Fibroblast of mammary gland (primary cell): ENCODE measurements at regions not wholly inside any gene's neighbourhood (a gene's known extent, or its start where the extent isn't known, plus 50 kb on each side); places are given as distances from the start of the nearest gene placed in this dataset.

Experiments
- DNase-seq: peaks from one replicate; pipeline ENCODE4 v3.0.0-alpha.2; 2010; ENCODE audit warnings: low read depth
- H3K4me3 ChIP-seq: 2 replicates; pipeline ENCODE4 v1.5.1; 2011; ENCODE audit warnings: low read depth, mild to moderate bottlenecking, low read length, moderate library complexity; ENCODE audit not compliant: control insufficient read depth
- CTCF ChIP-seq: conservative IDR thresholded peaks from 2 replicates; pipeline ENCODE4 v1.5.1; 2011; ENCODE audit warnings: low read depth, low read length, inconsistent platforms; ENCODE audit not compliant: control insufficient read depth, insufficient read depth

DNA sequence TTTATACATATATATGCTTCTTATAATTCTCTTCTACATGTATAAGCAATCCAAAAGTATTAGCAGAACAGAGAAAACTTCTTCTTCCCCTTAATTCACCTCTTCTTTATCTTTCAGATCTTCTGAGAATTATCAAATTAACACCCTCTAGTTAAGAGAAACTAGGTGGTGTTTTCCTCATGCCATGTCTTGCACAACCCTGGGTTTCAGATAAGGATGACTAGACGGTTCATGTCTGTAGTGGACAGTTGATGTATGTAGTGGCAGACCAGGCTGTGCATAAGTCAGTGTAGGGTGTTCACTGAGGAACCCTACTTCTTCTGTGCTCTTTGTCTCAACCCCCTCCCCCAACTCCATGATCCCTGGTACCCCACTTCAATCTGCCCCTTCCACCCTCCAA is 187.3 kb downstream of the SAMD5 start:
- no peak for DNase-seq
- no peak for TF ChIP-seq CTCF
- no peak overlapping the region for H3K4me3 ChIP-seq

- DNase-seq = no peak
- H3K4me3 ChIP-seq = no peak overlapping the region
- TF ChIP-seq CTCF = no peak
Measured at GRCh38 chr6:147699140-147699539, 190.7 kb downstream of the SAMD5 start.

DNA sequence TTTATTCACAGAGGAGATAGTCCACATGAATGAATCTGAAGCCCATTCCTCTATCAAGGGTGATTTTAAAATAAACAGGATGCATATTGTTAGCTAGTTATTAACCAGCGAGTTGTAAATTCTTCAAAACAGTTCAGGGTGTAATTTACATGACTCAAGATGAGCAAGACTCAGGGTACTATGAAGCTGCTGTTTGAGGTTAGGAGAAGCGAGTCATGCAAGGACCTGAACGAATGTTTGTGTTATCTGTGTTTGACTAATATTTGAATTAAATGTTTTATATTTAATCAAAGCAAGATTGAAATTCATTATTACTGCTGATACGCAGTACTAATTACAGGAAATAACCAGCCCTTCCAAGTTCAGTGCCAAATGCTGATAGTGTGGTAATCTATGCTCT is 191.1 kb downstream of the SAMD5 start:
- TF ChIP-seq CTCF = no peak
- DNase-seq = peak; percentile 84
- H3K4me3 ChIP-seq = no peak overlapping the region

DNA sequence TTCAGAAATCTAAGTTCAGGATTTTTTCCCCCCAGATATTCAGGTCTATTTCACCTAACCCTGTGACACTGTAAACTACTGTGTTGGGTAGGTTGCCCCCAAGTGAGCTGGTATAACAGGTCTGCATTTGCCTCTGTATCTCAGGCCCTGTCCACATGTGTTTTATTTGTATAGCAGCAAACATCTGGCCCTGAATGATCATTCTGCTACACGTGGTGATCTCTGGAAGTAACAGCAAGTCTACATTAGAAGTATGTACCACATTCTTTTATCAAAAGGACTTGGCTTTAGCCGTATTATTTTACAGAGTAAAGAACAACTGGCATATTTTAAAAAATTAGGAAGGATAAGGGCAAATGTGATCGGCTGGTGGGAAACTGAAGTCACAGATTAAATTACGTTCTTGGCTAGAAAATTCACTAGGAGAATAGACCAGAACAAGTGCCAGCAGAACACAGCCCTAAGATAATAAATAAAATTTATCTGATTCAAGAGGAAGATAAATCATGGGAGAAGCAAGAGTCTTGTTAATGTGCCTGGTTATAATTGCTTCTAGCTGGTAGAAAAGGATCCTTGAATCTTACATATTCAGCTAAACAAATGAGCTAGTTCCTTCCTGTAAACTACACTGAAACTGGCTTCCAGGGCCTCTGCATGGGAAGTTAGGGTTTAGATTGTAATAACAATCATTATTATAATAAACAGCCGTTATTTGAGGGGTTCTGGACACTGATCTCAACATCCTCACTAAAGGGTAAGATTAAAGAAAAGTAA is 192.1 kb downstream of the SAMD5 start:
- peak; percentile 18 for DNase-seq
- TF ChIP-seq CTCF = no peak

DNA sequence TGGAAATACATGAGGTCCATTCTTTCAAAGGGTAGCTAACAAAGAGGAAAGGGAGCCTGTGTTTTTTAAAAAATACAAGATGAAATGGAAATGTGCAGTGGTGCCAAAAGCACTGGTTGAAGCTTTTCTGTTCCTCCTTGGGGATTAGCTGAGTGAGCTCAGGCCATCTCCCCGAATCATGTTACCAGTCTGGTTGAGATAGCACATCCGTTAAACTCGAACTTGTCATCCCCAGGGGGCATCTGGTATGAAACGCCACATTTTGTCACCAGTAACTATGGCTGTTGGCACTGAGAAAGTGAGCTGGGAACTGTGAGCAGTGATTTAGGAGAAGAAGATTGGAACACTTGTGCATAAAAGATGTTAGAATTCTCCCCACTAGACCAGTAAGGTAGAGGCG is 196.2 kb downstream of the SAMD5 start:
- H3K4me3 ChIP-seq = no peak overlapping the region
- no peak for TF ChIP-seq CTCF
- DNase-seq = no peak

More for the DNA sequence above, 192.1 kb downstream of the SAMD5 start:
- no peak overlapping the region for H3K4me3 ChIP-seq

GRCh38 chr6:147707524-147707923 is 199.0 kb downstream of the SAMD5 start:
- TF ChIP-seq CTCF = no peak
- H3K4me3 ChIP-seq = no peak overlapping the region
- DNase-seq = no peak

- no peak for TF ChIP-seq CTCF
- H3K4me3 ChIP-seq = no peak overlapping the region
- no peak for DNase-seq
Measured at GRCh38 chr6:147708170-147708569, 199.7 kb downstream of the SAMD5 start.
